ENCODE measurements at regions not wholly inside any gene's neighbourhood (a gene's known extent, or its start where the extent isn't known, plus 50 kb on each side); places are given as distances from the start of the nearest gene placed in this dataset.

DNA sequence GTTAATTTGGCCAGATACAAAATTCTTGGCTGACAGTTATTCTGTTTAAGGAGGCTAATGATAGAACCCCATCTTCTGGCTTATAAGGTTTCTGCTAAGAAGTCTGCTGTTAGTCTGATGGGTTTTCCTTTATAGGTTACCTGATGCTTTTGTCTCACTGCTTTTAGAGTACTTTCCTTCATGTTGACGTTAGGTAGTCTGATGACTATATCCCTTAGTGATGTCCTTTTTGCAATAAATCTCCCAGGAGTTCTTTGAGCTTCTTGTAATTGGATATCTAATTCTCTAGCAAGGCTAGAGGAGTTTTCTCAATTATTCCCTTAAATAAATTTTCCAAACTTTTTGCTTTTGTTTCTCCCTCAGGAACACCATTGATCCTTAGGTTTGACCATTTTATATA lies 114.1 kb upstream of the CDIN1 start:
- no peak for DNase-seq (ENCODE audit: low spot score)
- H3K27ac ChIP-seq, result no peak overlapping the region
- CTCF ChIA-PET, result no interaction called here
- POLR2A ChIA-PET (ENCODE audit: low non-redundant PET), result no interaction called here
- TF ChIP-seq, protein P1, sequence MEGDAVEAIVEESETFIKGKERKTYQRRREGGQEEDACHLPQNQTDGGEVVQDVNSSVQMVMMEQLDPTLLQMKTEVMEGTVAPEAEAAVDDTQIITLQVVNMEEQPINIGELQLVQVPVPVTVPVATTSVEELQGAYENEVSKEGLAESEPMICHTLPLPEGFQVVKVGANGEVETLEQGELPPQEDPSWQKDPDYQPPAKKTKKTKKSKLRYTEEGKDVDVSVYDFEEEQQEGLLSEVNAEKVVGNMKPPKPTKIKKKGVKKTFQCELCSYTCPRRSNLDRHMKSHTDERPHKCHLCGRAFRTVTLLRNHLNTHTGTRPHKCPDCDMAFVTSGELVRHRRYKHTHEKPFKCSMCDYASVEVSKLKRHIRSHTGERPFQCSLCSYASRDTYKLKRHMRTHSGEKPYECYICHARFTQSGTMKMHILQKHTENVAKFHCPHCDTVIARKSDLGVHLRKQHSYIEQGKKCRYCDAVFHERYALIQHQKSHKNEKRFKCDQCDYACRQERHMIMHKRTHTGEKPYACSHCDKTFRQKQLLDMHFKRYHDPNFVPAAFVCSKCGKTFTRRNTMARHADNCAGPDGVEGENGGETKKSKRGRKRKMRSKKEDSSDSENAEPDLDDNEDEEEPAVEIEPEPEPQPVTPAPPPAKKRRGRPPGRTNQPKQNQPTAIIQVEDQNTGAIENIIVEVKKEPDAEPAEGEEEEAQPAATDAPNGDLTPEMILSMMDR (conservative IDR thresholded peaks at IDR 0.05; ENCODE audit: low read depth), result no peak

DNA sequence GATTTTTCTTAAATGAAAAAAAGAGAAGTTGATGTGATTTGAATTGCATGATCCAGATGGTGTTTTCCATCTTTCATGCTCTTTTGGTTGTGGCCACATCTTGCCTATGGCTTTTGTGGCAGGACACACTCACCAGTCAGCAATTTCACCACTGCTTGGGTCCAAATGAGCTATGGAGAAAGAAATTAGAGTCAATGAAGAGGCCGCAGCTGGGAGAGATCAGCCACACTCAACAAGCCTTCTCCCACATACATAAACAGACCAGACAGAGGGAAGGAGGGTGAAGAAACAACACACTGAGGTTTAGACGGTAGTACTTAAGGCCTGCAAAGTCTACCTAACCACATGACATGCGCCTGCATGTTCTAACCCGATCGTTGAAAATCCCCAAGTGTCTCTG lies 110.7 kb upstream of the CDIN1 start:
- POLR2A ChIA-PET (ENCODE audit: low non-redundant PET), result interaction anchor here (0.6 kb wide), 1 partner anchor 1488 kb away, joined by 4 read pairs; no protein-coding TSS in a partner anchor
- TF ChIP-seq, protein P1 (conservative IDR thresholded peaks at IDR 0.05; ENCODE audit: low read depth), result no peak
- CTCF ChIA-PET, result interaction anchor here (0.6 kb wide), 1 partner anchor 1488 kb away, joined by 3 read pairs; no protein-coding TSS in a partner anchor
- peak; percentile 49 for DNase-seq (ENCODE audit: low spot score)
- no peak overlapping the region for H3K27ac ChIP-seq

DNA sequence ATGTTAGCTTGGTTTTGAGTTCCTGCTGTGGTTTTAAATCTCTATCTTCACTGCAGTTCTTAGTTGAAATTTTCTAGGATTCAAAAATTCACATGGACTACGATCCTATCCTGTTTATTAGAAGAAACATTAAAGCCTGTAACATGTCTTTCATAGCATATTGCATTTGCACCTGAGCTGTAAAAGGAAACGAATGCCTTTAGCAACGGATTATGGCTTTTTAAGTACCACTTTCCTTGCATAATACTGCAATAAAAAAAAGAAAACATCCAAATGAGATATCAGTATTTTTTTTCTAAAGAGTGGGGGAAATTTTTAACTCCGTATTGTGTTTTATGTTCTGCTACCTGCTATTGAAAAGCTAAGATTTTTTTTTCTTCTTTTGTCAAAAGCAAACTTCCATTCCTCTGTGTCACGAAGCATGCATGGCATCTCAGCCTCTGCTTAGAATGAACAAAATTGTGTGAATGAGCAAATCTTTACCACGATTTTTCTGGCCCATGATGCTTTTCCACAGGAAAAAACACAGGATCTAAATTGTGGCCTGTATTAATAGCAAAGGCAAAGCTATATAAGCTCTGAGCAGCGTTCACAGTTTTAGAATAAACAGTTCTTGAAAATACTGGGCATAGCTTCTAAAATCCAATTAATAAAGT lies 110.0 kb upstream of the CDIN1 start:
- ChIA-PET CTCF (interaction anchor here (0.6 kb wide), 2 partner anchors 75 to 1489 kb away, joined by 3 to 4 read pairs; no protein-coding TSS in a partner anchor), POLR2A (ENCODE audit: low non-redundant PET) (no interaction called here)
- H3K27ac ChIP-seq, result no peak overlapping the region

DNA sequence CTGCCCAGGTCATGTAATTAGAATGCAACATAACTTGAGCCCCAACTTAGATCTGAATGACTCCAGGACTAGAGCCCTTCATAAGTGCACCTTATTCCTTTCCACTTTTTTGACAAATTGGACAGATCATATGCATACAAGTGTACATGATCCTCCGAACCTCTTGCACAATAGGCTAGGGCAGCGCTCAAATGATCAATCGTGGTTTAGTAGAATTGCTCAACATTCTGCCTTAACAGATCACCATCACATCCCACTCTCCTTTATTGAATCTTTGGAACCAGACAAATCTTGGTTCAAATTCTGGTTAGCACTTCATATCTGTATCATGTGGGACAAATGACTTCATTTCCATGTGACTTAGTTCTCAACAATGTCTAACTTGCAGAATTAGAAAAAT lies 106.8 kb upstream of the CDIN1 start:
- no peak overlapping the region for H3K27ac ChIP-seq
- TF ChIP-seq, protein P1 (conservative IDR thresholded peaks at IDR 0.05; ENCODE audit: low read depth), result no peak
- no peak for DNase-seq (ENCODE audit: low spot score)
- POLR2A ChIA-PET (ENCODE audit: low non-redundant PET), result no interaction called here
- CTCF ChIA-PET, result no interaction called here

More for the DNA sequence above, 110.0 kb upstream of the CDIN1 start:
- TF ChIP-seq, protein P1 (conservative IDR thresholded peaks at IDR 0.05; ENCODE audit: low read depth), result no peak
- DNase-seq (ENCODE audit: low spot score), result no peak

DNA sequence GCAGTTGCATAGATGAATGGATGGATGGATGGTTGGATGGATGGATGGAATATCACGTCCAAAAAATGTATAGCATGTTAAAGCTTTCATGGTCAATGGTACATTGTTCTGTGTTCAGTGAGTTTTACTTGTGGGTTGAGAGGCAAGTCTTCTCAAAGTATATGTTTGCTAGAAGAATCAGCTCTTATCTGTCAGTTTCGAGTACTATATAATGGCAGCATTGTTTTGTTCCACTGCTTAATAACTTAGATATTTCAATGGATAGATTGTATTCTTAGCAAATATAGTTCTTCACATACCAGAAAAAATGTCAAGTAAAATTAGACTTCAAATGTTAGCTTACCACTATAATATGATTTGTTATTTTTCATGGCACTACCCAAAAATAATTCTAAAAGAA lies 100.9 kb upstream of the CDIN1 start:
- ChIA-PET POLR2A (ENCODE audit: low non-redundant PET) (no interaction called here), CTCF (interaction anchor here (0.6 kb wide), 1 partner anchor 684 kb away, joined by 3 read pairs; no protein-coding TSS in a partner anchor)
- DNase-seq (ENCODE audit: low spot score), result no peak
- TF ChIP-seq, protein P1 (conservative IDR thresholded peaks at IDR 0.05; ENCODE audit: low read depth), result no peak
- no peak overlapping the region for H3K27ac ChIP-seq

DNA sequence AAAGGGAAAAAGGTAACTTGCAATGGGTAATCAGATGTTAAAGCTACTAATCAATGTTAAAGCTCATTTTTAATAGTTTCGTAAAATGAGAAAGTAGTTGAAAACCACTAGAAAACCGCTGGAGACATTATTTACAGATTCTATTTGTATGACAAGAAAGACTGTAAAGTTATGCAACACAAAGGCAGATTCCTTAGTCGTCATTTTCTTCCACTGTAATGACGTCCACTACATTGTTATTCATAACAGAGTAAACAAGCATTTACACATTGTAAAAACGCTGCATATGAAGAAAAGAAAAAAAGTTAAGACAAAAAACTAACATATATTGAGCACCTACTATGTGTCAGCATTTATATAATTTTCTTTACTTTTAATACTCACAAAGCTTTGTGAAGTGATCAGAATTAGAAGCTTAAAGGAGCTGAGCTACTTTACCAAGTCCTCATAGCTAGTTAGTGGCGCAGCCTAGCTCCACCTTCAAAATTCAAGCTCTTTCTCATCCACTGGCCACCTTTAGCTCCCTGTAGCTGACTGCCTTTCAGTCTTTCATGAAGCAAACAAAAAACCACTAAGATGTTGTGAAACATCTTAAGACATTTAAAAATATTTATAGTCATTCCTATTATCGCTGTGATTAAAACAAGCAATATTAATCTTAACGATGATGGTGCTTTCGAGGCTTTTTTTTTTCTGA lies 100.1 kb upstream of the CDIN1 start:
- DNase-seq (ENCODE audit: low spot score), result no peak
- ChIA-PET POLR2A (ENCODE audit: low non-redundant PET) (no interaction called here), CTCF (interaction anchor here (0.6 kb wide), 1 partner anchor 684 kb away, joined by 3 read pairs; no protein-coding TSS in a partner anchor)
- TF ChIP-seq, protein P1 (conservative IDR thresholded peaks at IDR 0.05; ENCODE audit: low read depth), result no peak
- H3K27ac ChIP-seq, result no peak overlapping the region
